GM23248 (cell line): ENCODE measurements at regions not wholly inside any gene's neighbourhood (a gene's known extent, or its start where the extent isn't known, plus 50 kb on each side); places are given as distances from the start of the nearest gene placed in this dataset.

Experiments used
- DNase-seq: peaks from one replicate; pipeline ENCODE4 v3.0.0-alpha.2; 2015
- H2AFZ ChIP-seq: fragments of 200-600 bp; sonication (generic); 2 replicates; pipeline ENCODE4 v1.6.1; 2016; ENCODE audit warnings: antibody characterized with exemption
- H3F3A ChIP-seq: fragments of 200-600 bp; sonication (generic); 2 replicates; pipeline ENCODE4 v1.6.1; 2016; ENCODE audit warnings: mild to moderate bottlenecking, antibody characterized with exemption, mixed run types; ENCODE audit not compliant: insufficient read depth
- H3K27ac ChIP-seq: fragments of 200-600 bp; sonication (generic); 2 replicates; pipeline ENCODE4 v1.5.1; 2016; ENCODE audit warnings: mild to moderate bottlenecking
- H3K27me3 ChIP-seq: fragments of 200-600 bp; sonication (generic); replicated peaks from 2 replicates; pipeline ENCODE4 v1.6.1; 2016; ENCODE audit warnings: mild to moderate bottlenecking; ENCODE audit not compliant: insufficient read depth
- H3K36me3 ChIP-seq: fragments of 200-600 bp; sonication (generic); 2 replicates; pipeline ENCODE4 v1.6.1; 2016; ENCODE audit warnings: low read depth, mild to moderate bottlenecking
- H3K4me1 ChIP-seq: fragments of 200-600 bp; sonication (generic); 2 replicates; pipeline ENCODE4 v1.6.1; 2016; ENCODE audit warnings: mild to moderate bottlenecking; ENCODE audit not compliant: insufficient read depth
- H3K4me2 ChIP-seq: fragments of 200-600 bp; sonication (generic); one replicate; pipeline ENCODE4 v1.6.1; 2016; ENCODE audit warnings: mild to moderate bottlenecking; ENCODE audit not compliant: unreplicated experiment
- H3K4me3 ChIP-seq: fragments of 200-600 bp; sonication (generic); 2 replicates; pipeline ENCODE4 v1.5.1; 2016; ENCODE audit warnings: mild to moderate bottlenecking
- H3K79me2 ChIP-seq: fragments of 200-600 bp; sonication (generic); 2 replicates; pipeline ENCODE4 v1.6.1; 2016; ENCODE audit warnings: mild to moderate bottlenecking; ENCODE audit not compliant: insufficient read depth
- H3K9ac ChIP-seq: fragments of 200-600 bp; sonication (generic); 2 replicates; pipeline ENCODE4 v1.6.1; 2016; ENCODE audit warnings: mild to moderate bottlenecking
- H3K9me2 ChIP-seq: fragments of 200-600 bp; sonication (generic); 2 replicates; pipeline ENCODE4 v1.6.1; 2016; ENCODE audit warnings: mixed run types, mild to moderate bottlenecking, moderate library complexity; ENCODE audit not compliant: insufficient read depth
- H3K9me3 ChIP-seq: fragments of 200-600 bp; sonication (generic); one replicate; pipeline ENCODE4 v1.6.1; 2017; ENCODE audit warnings: low read depth
- H4K20me1 ChIP-seq: fragments of 200-600 bp; sonication (generic); 2 replicates; pipeline ENCODE4 v1.6.0; 2016; ENCODE audit not compliant: insufficient read depth
- EZH2 ChIP-seq: fragments of 200-600 bp; sonication (generic); IDR thresholded peaks from 2 replicates; pipeline ENCODE4 v1.6.1; 2018; ENCODE audit warnings: antibody characterized with exemption, mild to moderate bottlenecking; ENCODE audit not compliant: insufficient read depth, poor library complexity, severe bottlenecking
- EZH2phosphoT487 ChIP-seq: fragments of 200-600 bp; sonication (generic); IDR thresholded peaks from 2 replicates; pipeline ENCODE4 v1.6.1; 2018; ENCODE audit warnings: antibody characterized with exemption, moderate library complexity, mild to moderate bottlenecking, low read depth; ENCODE audit not compliant: insufficient read depth
- WGBS, 2 experiments: methylation state at CpG; one replicate each; pipeline ENCODE4 v1.1.6; 2015 to 2017; ENCODE audit warnings: low lambda C conversion rate in 2 of 2, low coverage in 1 of 2; ENCODE audit errors: missing lambda C conversion rate in 2 of 2; 5-methylcytosine and 5-hydroxymethylcytosine counted together
- in situ Hi-C: fragments of 300-500 bp; cut with MboI; formaldehyde crosslinking; loops from 2 replicates; pipeline ENCODE4 v1.15.0; 2020

- Histone ChIP-seq H3K4me1 (no peaks in the 10 kb centered on the region), H3K36me3 (no peaks in the 10 kb centered on the region), H3F3A (no peaks in the 10 kb centered on the region), H3K79me2 (no peaks in the 10 kb centered on the region), H3K4me2 (no peak overlapping the region), H3K9me3 (no peaks in the 10 kb centered on the region), H4K20me1 (no peaks in the 10 kb centered on the region), H3K9ac (no peak overlapping the region), H3K27ac (no peak overlapping the region), H3K9me2 (no peaks in the 10 kb centered on the region), H3K4me3 (no peak overlapping the region), H2AFZ (no peak overlapping the region), H3K27me3 (no peaks in the 10 kb centered on the region)
- no peak for DNase-seq
- TF ChIP-seq EZH2phosphoT487 (no peak), EZH2 (no peak)
- in situ Hi-C loops: no loop called here
- WGBS, 2 experiments: 17 to 19% methylated on average over 2 of the region's 2 CpGs
Observed at GRCh38 chr9:20227166-20227874, 395.0 kb downstream of the MLLT3 start.

GRCh38 chr9:20226345-20226744 lies 396.0 kb downstream of the MLLT3 start:
- H3F3A ChIP-seq: no peaks in the 10 kb centered on the region
- no peak for DNase-seq
- no peaks in the 10 kb centered on the region for H4K20me1 ChIP-seq
- in situ Hi-C loops: no loop called here
- H3K4me3 ChIP-seq: no peak overlapping the region
- H3K9me3 ChIP-seq: no peaks in the 10 kb centered on the region
- H3K36me3 ChIP-seq: no peaks in the 10 kb centered on the region
- H3K9me2 ChIP-seq: no peaks in the 10 kb centered on the region
- H3K79me2 ChIP-seq: no peaks in the 10 kb centered on the region
- H3K27ac ChIP-seq: no peak overlapping the region
- TF ChIP-seq EZH2: no peak
- no peak overlapping the region for H2AFZ ChIP-seq
- no peaks in the 10 kb centered on the region for H3K27me3 ChIP-seq
- 33 to 50% methylated on average over 5 of the region's 5 CpGs for WGBS, 2 experiments
- H3K4me1 ChIP-seq: no peaks in the 10 kb centered on the region
- H3K4me2 ChIP-seq: no peak overlapping the region
- no peak overlapping the region for H3K9ac ChIP-seq

DNA sequence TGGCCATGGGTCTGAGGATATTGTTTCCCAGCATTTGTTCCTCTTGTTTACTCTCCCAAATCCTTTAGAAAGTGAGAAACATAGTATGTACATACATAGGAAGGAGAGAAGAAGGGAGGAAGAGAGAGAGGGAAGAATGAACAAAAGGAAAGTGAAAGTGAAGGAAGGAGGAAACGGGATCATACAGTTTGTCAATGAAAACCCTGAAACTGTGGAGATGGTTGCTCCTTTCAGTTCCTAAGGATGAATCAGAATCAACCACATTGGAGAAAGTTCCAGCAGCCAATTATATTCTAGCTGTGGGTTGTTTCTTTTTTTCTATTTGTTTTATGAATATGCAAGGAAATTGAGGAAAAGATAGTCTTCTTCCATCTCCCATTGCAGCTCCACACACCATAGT lies 396.5 kb downstream of the MLLT3 start:
- H3K36me3 ChIP-seq: no peaks in the 10 kb centered on the region
- H4K20me1 ChIP-seq: no peaks in the 10 kb centered on the region
- H3K9ac ChIP-seq: no peak overlapping the region
- 26 to 32% methylated on average over 1 of the region's 1 CpG for WGBS, 2 experiments
- H3F3A ChIP-seq: no peaks in the 10 kb centered on the region
- H2AFZ ChIP-seq: peak overlapping the region; percentile 75
- in situ Hi-C loops: no loop called here
- no peaks in the 10 kb centered on the region for H3K79me2 ChIP-seq
- peak; percentile 13 for DNase-seq
- no peaks in the 10 kb centered on the region for H3K9me3 ChIP-seq
- H3K4me2 ChIP-seq: peak overlapping the region; percentile 48
- no peak overlapping the region for H3K27ac ChIP-seq
- H3K4me3 ChIP-seq: peak overlapping the region; percentile 53
- TF ChIP-seq EZH2phosphoT487 (no peak), EZH2 (no peak)
- H3K4me1 ChIP-seq: no peaks in the 10 kb centered on the region
- no peaks in the 10 kb centered on the region for H3K27me3 ChIP-seq
- no peaks in the 10 kb centered on the region for H3K9me2 ChIP-seq

GRCh38 chr9:20224756-20225155 lies 397.5 kb downstream of the MLLT3 start:
- no peaks in the 10 kb centered on the region for H3K4me1 ChIP-seq
- H3K9ac ChIP-seq: no peak overlapping the region
- no peaks in the 10 kb centered on the region for H3K9me2 ChIP-seq
- H3K4me3 ChIP-seq: no peak overlapping the region
- no peaks in the 10 kb centered on the region for H3K9me3 ChIP-seq
- no peak overlapping the region for H3K27ac ChIP-seq
- no peaks in the 10 kb centered on the region for H3K36me3 ChIP-seq
- H3F3A ChIP-seq: no peaks in the 10 kb centered on the region
- no peak for DNase-seq
- 0% methylated on average over 1 of the region's 1 CpG; no CpG with 5 or more reads in 1 of the 2 experiments for WGBS, 2 experiments
- H3K27me3 ChIP-seq: no peaks in the 10 kb centered on the region
- no peak for TF ChIP-seq EZH2
- in situ Hi-C loops: no loop called here
- no peak overlapping the region for H2AFZ ChIP-seq
- H3K79me2 ChIP-seq: no peaks in the 10 kb centered on the region
- H3K4me2 ChIP-seq: no peak overlapping the region
- no peaks in the 10 kb centered on the region for H4K20me1 ChIP-seq

DNA sequence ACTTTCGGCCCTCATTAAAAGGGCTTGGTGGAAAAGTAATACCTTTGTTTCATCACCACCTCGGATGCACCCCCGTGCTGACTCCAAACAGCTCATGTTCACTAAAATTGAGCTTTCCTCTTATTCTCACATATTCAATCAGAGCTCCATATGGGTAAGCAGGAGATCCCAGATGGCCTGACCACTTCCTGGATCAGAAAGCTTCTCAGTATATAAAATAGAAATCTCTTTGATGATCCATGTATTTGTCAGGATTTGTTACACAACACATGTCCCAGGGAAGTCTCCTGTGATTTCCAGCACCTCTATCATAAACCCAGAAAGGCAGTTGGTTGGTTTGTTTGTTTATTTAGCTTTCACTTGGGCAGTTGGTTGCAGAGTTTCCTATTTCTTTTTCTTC lies 402.0 kb downstream of the MLLT3 start:
- H3K36me3 ChIP-seq: no peaks in the 10 kb centered on the region
- no peaks in the 10 kb centered on the region for H3F3A ChIP-seq
- H3K9ac ChIP-seq: no peak overlapping the region
- H2AFZ ChIP-seq: no peak overlapping the region
- H3K27ac ChIP-seq: no peak overlapping the region
- H3K9me3 ChIP-seq: no peaks in the 10 kb centered on the region
- no peak for TF ChIP-seq EZH2
- no peak for TF ChIP-seq EZH2phosphoT487
- DNase-seq: no peak
- no peaks in the 10 kb centered on the region for H3K9me2 ChIP-seq
- H3K27me3 ChIP-seq: peaks cover 8% of the 10 kb centered on the region
- H4K20me1 ChIP-seq: no peaks in the 10 kb centered on the region
- no peak overlapping the region for H3K4me3 ChIP-seq
- in situ Hi-C loops: no loop called here
- H3K4me1 ChIP-seq: no peaks in the 10 kb centered on the region
- H3K4me2 ChIP-seq: no peak overlapping the region
- H3K79me2 ChIP-seq: no peaks in the 10 kb centered on the region
- 46 to 47% methylated on average over 3 of the region's 3 CpGs for WGBS, 2 experiments
